HuH-7 (cell line): ENCODE measurements at regions not wholly inside any gene's neighbourhood (a gene's known extent, or its start where the extent isn't known, plus 50 kb on each side); places are given as distances from the start of the nearest gene placed in this dataset.
"Not testable (repeated sequence)": the region's sequence is repeated elsewhere in the genome, so short reads cannot be mapped to it uniquely, and the experiment has no call there.

Experiments
- DNase-seq: peaks from one replicate; pipeline ENCODE4 v3.0.0; 2011; ENCODE audit warnings: low spot score

DNA sequence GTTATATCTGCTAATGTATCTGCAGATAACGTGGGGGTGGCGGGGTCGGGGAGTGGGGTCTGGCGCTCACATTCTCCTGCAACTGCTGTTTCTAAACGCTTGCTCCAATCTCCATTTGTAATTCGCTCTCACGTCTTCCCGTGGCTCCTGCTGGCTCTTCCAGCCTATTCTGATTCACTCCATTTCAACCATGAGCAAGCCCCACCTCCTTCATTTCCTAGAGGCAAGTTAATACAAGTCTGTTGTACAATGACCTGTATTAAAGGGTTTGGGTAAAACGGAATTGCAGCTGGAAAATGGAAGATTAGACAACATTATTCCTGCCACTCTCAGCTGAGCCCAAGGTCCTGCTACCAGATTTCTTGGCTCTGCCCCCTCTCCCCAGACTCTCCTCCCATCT, 132.3 kb downstream of the CSNK2A3 start:
- no peak for DNase-seq

DNA sequence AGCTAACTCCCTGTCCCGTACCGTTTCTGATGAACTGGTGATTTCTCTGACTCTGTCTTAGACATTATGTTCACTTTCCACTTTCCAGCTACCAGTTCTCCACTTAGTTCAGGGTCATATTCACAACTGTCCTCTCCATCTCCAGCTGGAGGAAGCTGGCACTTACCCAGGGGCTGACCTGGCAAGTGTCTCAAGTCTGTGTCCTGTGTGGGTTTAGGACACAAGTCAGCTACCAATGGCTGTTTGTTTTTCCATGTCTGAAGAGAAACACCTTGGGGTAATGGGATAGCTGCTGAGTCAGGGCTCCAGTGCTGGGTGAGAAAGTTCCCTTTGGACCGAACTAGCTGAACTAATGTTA, 134.4 kb downstream of the CSNK2A3 start:
- DNase-seq, result no peak

DNA sequence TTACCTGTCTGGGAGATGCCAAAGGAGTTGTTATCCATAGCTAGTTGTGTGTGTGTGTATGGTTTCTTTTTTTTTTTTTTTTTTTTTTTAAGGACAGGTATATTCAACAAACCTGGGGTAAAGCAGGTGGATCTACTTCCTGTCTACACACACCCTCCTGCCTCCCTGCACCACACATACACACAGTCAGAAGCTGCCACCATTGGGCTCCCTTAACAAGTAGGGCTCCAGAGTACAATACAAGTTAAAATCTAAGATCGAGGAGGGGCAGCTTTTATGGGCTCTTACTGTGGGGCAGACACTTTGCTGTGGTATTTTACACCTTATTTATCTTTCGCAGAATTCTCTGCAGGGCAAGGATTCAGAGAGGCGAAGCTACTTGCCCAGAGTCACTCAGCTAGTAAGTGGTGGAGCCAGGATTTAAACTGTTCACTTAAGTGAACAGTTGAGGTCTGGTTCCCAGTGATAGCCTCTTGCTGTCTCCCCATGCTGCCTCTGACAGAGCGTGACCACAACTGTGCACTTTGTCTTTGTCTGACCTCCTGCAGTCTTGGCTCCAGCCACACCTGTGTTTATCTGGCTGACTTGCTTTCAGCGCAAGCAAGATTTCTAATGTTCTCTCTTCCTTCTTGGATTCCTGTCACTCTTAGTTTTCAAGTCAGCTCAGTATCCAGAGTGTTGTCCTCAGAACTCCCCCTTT, 135.0 kb downstream of the CSNK2A3 start:
- no peak for DNase-seq

DNA sequence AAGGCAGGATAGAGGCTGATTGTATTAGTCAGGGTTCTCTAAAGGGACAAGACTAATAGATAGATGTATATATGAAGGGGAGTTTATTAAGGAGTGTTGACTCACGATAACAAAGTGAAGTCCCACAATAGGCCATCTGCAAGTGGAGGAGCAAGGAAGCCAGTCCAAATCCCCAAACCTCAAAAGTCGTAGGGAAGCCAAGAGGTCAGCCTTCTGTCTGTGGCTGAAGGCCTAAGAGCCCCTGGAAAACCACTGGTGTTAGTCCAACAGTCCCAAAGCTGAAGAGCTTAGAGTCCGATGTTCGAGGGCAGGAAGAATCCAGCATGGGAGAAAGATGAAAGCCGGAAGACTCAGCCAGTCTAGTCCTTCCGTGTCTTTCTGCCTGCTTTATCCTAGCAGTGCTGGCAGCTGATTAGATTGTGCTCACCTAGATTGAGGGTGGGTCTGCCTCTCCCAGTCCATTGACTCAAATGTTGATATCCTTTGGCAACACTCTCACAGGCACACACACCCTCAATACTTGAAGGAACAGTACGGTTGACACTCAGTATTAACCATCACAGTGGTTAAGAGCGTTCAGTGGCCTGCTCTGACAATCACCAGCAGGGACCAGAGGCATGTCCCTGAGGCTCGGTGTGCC, 135.6 kb downstream of the CSNK2A3 start:
- DNase-seq, result no peak

DNA sequence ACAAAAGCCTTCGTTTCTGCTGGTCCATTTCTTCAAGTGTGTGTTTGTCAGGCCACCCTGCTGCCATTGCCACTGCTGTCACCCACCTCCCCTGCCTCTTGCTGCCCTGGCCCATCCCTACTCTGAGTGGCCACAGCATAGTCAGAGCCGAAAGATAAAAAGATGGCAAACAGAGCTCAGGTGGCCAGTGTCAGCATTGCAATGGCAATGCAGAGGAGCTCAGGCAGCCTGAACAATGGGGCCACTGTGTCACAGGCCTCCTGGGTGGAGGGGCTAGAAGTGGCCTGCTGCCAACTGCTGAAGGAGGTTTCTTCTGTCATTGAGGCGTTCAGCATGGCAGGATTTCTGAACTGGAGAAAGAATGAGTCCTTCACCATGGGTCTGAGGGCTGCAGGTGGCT, 137.1 kb downstream of the CSNK2A3 start:
- DNase-seq, result peak; percentile 34

DNA sequence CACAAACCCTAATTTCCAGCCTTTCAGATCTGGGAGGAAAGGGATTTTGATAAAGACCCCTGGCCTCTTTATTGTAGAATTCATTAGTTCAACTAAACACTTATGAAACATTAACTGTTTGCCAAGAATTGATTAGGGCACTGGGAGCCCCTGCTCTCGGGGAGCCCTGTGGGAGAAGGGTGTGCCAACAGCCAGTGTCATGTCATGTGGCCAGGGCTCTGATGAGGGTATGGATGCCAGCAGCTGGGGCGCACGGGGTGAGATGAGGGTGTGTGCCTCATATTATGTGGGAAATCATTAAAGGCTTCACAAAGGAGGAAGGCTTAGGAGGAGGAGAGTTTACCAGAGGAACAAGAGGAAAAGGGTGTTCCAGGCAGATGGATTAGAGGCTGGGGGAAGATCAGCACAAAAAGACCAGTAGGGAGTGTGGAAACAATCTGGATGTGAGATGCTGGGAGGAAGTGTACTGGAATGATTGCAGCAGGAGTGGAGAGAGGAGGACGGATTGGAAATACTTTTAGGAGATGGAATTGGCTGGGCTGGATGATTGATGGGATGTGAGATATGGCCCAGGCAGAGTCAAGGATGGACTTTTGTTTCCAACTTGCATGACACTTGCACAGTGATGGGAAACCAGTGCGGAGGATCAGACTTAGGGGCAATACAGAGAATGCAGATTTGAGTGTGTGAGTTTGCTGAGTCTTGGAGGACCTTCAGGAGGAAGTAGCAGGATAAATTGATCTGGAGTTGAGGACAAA, 137.8 kb downstream of the CSNK2A3 start:
- DNase-seq, result no peak

DNA sequence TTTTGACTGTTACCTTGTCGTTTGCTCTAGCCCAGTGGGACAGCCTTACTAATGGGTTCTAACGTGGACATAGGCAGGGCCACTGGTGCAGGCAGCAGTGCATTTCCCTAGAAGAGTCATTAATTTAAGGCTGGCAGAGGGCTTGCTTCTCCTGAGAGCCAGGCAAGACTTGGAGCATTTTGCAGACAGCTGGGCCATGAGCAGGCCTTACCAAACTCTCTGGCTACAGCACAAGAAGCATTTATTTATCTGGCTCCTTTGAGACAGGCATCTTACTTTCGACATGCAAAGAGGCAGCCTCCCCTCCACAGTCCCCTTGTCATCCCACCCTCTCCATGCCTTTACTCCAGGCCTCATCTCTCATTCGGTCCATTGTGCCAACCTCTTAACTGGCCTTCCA, 139.9 kb downstream of the CSNK2A3 start:
- no peak for DNase-seq

DNA sequence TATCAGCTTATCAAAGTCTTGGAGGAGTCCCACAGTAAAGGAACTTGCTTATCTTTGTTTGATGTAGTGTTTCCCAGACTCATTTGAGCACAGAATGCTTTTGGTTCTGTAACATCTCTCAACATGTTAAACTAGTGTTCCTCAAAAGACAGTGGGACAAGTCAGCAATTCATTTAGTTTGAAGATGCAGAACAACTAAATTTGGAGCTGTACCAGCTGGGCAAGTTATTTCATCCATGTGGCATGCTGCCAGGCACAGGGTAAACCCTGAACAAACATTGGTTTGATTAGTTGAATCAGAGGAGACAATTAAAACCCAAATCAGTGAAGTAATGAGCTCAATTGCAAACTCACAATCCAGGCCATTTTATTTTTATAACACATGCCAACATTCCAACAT, 141.2 kb downstream of the CSNK2A3 start:
- DNase-seq, result no peak

DNA sequence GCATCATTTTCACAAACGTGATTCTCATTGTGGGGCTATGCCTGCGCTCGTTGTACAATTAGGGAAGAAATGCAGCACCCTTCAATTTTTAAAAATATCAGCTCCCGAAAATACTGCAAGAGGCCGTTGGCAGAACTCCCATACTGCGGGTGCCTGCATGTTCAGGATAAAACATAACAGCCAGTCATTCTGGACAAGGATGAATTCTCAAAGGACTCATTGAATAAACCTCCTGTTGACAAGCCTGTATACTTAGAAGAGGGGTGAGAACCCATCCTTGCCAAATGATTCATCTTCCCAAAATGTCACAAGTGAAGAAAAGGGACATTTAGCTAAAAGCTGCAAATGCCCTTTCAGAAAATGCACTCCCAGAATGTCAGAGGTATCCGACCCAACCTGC, 141.9 kb downstream of the CSNK2A3 start:
- no peak for DNase-seq

DNA sequence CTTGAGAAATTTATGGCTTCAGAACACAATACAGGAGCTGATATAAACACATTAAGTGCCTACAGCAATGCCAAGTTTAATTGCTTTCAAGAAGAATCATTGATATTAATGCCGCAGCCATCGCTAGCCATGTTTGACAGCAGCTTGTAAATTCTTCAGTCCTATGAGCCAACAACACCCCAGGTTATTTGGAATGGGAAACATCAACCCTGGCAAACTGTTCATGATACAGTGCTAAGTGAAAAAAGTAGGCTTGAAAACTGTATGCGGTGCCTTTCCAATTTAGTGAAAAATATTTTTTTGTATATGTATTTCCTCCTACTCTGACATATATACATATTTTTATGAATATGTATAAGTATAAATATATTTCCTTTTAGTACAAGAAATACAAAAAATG, 142.6 kb downstream of the CSNK2A3 start:
- DNase-seq, result no peak

DNA sequence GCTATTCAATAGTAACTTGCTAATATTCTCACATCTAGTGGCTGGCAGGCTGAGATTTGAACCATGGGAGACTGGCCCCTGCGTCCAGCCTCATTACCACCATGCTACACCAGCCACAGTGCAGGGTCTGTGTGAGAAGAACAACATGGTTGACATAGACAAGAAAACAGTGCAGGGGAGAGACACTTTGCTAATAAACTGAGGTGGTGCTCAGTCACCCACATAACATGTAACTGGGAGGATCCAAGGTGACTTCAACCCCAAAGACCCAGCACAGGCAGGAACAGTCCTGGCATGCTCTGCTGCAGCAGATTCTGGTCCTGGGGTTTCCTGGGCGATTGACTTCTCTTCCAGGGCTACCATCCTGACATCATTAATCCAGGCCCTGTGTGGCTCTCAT, 143.1 kb downstream of the CSNK2A3 start:
- no peak for DNase-seq

DNA sequence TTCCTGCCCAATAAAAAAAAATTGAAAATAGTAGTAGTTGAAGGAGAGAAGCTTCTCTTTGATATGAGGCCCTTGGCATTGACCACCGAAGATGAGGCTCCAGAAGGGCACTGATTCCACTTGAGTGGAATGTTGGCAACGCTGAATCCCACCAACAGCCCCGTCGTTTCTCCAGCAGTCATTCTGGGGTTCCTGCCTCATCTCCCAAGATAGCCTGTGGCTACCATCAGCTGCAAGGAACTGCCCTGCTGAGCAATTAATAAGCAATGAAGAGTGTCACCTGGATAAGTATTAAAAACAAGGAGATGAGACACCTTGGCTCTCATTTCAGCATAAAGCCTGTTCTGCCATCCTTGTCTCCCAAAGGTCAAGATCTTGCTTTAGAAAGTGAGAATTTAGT, 144.1 kb downstream of the CSNK2A3 start:
- no peak for DNase-seq

DNA sequence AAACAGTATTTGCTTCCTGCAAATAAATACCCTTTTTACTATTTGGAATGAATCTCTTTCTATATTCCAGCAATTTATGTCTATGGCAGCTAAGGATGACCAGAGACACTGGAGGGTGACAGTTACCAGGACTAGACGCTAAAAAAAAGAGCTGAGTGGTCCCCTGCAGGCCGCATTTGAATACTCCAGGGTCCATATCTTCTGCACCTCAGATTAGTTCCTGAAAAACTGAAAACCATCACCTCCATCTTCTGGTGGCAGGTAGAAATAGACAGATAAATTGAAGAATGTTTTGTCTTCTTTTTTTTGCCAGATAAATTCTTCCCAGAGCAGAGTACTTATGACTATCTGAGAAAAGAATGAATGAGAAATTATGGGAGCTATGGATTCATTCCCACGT, 145.6 kb downstream of the CSNK2A3 start:
- DNase-seq, result no peak

DNA sequence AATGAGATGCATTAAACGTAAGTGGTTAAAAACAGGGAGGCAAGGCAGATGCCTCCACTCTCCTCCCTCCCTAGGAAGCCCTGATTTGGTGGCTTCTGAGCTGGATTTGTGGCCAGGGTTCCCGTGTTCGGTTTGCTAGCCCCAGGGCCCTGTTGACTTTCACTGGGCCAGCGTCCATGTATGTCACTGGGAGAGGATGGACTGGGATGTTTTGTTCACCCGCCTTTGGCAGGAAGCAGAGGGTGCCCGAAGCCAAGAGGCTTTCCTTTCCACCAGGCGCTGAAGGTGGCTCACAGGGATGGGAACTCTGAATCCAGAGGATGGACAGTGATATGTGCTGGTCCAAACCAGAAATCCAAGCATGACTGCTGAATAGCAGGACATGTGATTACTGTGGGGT, 146.6 kb downstream of the CSNK2A3 start:
- DNase-seq, result no peak

DNA sequence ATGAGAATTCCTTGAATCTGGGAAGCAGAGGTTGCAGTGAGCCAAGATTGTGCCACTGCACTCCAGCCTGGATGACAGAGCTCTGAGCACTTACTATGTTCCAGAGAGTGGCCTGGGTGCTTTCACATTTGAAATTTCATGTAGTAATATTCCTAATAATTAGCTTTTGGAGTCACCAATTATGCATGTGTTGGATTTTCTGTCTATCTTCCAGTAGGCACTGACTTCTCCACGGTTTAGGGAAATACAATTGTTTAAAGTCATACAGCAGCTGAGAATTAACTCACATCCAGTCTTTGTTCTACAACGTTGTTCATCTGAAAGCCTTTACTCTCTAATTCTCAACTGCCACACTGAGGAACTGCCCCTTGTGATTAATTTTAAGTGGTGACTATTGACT, 150.2 kb downstream of the CSNK2A3 start:
- DNase-seq, result no peak

DNA sequence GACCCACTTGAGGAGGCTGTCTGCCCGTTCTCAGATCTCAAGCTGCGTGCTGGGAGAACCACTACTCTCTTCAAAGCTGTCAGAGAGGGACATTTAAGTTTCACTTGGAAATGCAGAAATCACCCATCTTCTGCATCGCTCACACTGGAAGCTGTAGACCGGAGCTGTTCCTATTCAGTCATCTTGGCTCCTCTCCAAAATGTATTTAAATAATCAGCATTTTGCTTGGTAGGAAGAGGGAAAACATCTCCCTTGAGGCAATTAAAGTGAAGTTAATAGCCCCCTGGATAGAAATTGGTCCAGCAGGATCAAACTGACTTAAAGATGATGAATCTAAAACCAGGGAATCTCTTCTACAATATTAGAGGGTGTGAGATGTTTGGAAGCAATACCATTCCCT, 151.7 kb downstream of the CSNK2A3 start:
- not testable (repeated sequence) for DNase-seq

DNA sequence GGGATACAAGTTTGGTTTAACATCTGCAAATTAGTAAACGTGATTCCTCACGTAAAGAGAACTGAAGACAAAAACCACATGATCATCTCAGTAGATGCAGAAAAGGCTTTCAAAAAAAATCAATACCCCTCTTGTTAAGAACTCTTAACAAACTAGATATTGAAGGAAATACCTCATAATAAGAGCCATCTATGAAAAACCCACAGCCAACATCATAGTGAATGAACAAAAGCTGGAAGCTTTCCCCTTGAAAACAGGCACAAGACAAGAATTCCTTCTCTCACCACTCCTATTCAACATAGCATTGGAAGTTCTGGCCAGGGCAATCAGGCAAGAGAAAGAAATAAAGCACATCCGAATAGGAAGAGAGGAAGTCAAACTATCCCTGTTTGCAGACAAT, 160.5 kb downstream of the CSNK2A3 start:
- no peak for DNase-seq

DNA sequence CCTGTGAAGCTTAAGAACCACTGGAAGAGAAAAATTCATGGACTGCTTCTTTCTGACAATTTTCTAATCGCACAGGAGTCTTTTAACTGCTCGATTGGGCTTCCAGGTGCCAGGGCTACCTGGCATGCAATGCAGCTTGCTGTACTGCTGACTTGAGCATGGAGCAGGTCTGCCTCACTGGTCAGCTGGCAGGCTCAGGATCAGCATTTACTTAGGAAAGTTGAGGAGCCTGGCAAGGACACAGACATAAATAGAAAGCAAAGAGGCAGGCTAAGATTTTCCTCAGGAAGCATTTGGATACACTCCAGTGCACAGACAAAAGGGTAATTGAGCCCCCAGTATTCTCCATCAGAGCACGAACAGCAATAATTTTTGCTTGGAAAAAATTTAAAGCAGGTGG, 163.5 kb downstream of the CSNK2A3 start:
- DNase-seq, result no peak

DNA sequence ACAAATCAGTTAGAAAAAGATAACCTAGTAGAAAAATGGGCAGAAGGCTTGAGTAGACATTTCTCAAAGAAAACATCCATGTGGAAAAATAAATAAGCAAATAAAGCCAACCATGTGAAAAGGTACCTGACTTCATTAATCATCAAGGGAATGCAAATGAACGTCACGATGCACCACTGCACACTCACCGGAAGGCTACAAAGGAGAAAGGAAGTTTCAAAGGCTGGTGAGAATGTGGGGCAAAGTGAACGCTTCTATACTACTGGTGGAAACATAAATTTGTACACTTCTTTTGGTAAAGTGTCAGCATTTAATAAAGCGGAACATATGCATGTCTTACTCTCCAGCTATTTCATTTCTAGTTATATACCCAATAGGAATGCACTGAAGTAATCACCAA, 166.8 kb downstream of the CSNK2A3 start:
- no peak for DNase-seq

DNA sequence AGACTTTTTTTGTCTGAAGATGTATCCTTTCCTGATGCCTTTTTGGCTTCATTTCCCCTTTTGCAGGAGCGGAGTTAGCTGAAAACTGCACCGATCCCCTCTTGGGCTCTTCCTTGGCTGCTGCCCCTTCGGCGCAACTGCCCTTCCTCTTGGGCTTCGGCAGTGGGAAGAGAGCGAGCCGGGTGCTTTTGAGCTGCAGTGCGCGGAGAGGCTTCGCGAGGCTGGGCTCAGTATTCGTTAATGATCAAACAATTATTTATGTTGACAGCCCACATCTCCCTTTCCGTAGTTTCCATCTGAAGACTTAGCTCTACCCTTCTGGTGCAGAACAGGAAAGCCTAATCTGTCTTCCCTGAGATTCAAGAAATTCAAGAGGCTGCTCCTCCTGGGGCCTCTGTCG, 170.8 kb downstream of the CSNK2A3 start:
- no peak for DNase-seq

DNA sequence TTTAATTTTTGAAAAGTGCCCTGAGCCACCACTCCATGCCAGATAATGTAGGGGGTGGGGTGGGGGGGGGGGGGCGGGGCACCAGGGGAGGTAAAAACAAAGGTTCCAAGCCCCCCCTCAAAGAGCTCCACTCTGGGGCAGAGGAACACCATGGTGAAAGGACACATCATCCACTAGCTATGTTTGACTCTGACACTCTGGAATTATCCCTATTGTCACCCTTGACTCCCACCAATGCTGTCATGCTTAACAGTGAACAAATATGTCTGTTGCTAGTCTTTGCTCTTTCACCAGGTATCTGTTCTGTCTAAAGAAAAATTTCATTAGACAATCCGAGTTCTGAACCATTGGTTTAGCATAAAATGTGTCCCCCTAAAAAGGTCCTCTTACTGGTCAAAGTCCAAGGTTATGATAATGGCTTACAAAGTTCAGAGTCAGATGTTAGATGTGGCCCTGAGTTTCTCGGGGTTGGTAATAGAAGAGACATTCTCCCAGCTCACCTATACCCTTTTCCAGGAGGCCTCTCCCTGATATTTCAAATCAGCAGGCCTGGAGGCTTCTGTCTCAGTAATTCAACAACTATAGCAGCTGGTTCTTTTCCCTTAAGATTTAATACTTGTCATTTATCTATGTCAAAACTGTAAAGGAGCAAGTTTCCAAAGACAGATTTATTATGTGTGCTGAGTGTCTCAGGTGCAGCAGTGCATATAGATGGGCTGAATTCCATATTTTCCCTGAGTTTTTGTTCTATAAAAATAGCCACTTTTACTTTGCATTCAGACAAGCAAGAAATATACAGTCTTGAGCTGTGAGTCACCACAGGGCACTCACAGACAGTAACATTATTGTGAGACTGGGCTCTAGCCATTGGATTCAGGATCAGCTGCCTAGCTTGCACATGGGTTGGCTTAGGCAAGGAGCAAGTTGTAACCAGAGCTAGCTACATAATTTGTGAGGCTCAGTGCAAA, 174.1 kb downstream of the CSNK2A3 start:
- DNase-seq, result no peak

DNA sequence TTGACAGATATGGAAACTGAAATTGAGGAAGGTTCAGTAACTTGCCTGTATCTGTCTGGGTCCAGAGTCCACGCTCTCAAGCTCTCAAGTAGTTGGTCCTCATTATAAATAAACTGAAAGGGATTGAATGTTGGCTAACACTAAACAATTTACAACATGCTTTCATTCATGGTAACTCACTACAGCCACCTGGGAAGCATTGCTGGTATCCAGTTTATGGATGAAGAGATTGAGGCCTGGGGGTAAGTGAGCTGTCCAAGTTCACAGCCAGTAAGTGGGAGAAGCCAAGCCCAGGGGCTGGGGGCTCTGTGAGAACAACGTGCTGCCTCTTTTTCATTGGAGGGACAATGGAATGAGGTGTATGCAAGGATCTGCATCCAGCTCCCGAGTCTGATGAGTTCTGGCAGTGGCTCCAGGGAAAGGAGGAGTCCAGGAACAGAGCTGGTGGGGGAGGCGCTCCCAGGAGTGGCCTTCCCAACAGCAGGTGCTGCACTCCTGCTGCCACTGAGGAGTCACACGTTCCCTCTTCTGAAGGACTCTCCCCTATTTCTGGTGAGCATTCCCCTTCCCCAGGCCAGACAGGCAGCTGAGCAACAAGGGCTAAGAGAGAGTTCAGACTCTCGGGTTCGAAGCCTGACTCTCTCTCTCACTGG, 175.8 kb downstream of the CSNK2A3 start:
- no peak for DNase-seq
